Gastrocnemius medialis (tissue), 4 donors: ENCODE measurements at regions not wholly inside any gene's neighbourhood (a gene's known extent, or its start where the extent isn't known, plus 50 kb on each side); places are given as distances from the start of the nearest gene placed in this dataset.

Experiments
- ATAC-seq, 2 donors: fragments of 150-250 bp; one replicate each; pipeline ENCODE4 v1.9.1; 2016
- DNase-seq, 2 donors: peaks; one replicate each; pipeline ENCODE4 v3.0.0-alpha.2; 2019
- H3K27ac ChIP-seq, 4 donors: fragments of 200-600 bp; sonication (generic); 1 replicate in 1 of 4; 2 replicates in 3 of 4; pipeline ENCODE4 v1.5.1; 2016 to 2018; ENCODE audit warnings: mild to moderate bottlenecking in 2 of 4, moderate library complexity in 1 of 4
- H3K27me3 ChIP-seq, 3 donors: fragments of 200-600 bp; sonication (generic) in 2 of 3; 1 replicate in 1 of 3; 2 replicates in 2 of 3; pipeline versions ENCODE4 v1.5.1 to v1.6.0; 2016 to 2019; ENCODE audit warnings: mild to moderate bottlenecking in 1 of 3, moderate library complexity in 1 of 3
- H3K36me3 ChIP-seq, 2 donors: fragments of 200-600 bp; sonication (generic) in 1 of 2; one replicate each; pipeline ENCODE4 v1.5.1; 2017 to 2018
- H3K4me1 ChIP-seq, 2 donors: fragments of 200-600 bp; sonication (generic) in 1 of 2; one replicate each; pipeline ENCODE4 v1.5.1; 2016 to 2017; ENCODE audit warnings: mild to moderate bottlenecking in 2 of 2
- H3K4me3 ChIP-seq, 4 donors: fragments of 200-600 bp; sonication (generic) in 3 of 4; 1 replicate in 1 of 4; 2 replicates in 3 of 4; pipeline ENCODE4 v1.5.1; 2016 to 2019; ENCODE audit warnings: mild to moderate bottlenecking in 2 of 4
- H3K9me3 ChIP-seq, 3 donors: fragments of 200-600 bp; sonication (generic) in 2 of 3; 1 replicate in 1 of 3; 2 replicates in 2 of 3; pipeline ENCODE4 v1.5.1; 2016 to 2019
- POLR2A ChIP-seq, 2 donors: fragments of 450-650 bp; IDR thresholded peaks; one replicate each; pipeline ENCODE4 v1.6.1; 2017; ENCODE audit warnings: antibody characterized with exemption in 2 of 2, mild to moderate bottlenecking in 2 of 2, moderate library complexity in 2 of 2
- in situ Hi-C, 4 donors: fragments of 200-750 bp; cut with MboI; loops; one replicate each; pipeline versions ENCODE4 v1.15.0 to v1.8.0; 2017; ENCODE audit warnings: low sequenced_read_pairs in 4 of 4
- intact Hi-C: fragments of 100-400 bp; cut with DNase I; formaldehyde crosslinking; loops from one replicate; pipeline ENCODE4 v1.15.1; 2023; ENCODE audit warnings: low total_unique reads
- TF ChIP-seq, protein P1 (sequence below), 5 experiments: fragments of 450-650 bp in 3 of 5; fragments of 200-600 bp in 2 of 5; sonication (generic) in 2 of 5; IDR thresholded peaks in 4 of 5; conservative IDR thresholded peaks in 1 of 5; 1 replicate in 4 of 5; 2 replicates in 1 of 5; pipeline ENCODE4 v1.5.1; 2016 to 2019; ENCODE audit warnings: antibody characterized with exemption in 5 of 5, mild to moderate bottlenecking in 3 of 5, moderate library complexity in 3 of 5

DNA sequence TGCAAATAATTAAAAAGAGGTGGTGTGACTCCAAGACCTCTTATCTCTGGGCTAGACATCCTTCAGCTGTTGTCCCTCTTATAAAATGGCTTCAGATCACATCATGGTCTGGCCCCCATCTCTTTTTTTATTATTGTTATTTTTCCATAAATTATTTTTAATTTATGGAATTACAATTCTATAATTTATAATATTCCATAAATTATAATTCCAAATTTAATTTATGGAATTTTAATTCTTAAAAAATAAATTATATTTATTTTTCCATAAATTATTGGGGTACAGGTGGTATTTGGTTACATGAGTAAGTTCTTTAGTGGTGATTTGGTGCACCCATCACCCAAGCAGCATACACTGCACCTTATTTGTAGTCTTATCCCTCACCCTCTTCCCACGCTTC lies 65.9 kb upstream of the GJA5 start:
- in situ Hi-C loops: no loop called here
- intact Hi-C loops: no loop called here
- Histone ChIP-seq H3K4me3 (no peak overlapping the region), H3K4me1 (no peaks in the 10 kb centered on the region), H3K27me3 (no peaks in the 10 kb centered on the region), H3K9me3 (no peaks in the 10 kb centered on the region), H3K36me3 (no peaks in the 10 kb centered on the region), H3K27ac (no peak overlapping the region)
- no peak for DNase-seq
- no peak for ATAC-seq
- no peak for TF ChIP-seq POLR2A (IDR thresholded peaks at IDR 0.05)
- TF ChIP-seq, protein P1, sequence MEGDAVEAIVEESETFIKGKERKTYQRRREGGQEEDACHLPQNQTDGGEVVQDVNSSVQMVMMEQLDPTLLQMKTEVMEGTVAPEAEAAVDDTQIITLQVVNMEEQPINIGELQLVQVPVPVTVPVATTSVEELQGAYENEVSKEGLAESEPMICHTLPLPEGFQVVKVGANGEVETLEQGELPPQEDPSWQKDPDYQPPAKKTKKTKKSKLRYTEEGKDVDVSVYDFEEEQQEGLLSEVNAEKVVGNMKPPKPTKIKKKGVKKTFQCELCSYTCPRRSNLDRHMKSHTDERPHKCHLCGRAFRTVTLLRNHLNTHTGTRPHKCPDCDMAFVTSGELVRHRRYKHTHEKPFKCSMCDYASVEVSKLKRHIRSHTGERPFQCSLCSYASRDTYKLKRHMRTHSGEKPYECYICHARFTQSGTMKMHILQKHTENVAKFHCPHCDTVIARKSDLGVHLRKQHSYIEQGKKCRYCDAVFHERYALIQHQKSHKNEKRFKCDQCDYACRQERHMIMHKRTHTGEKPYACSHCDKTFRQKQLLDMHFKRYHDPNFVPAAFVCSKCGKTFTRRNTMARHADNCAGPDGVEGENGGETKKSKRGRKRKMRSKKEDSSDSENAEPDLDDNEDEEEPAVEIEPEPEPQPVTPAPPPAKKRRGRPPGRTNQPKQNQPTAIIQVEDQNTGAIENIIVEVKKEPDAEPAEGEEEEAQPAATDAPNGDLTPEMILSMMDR (IDR thresholded peaks at IDR 0.05 in 4 of 5, conservative IDR thresholded peaks at IDR 0.05 in 1 of 5): no peak

GRCh38 chr1:147833231-147833860 lies 69.2 kb upstream of the GJA8 start:
- in situ Hi-C loops: no loop called here

GRCh38 chr1:147834181-147834580 lies 68.4 kb upstream of the GJA8 start:
- intact Hi-C loops (no loop called here), in situ Hi-C loops (no loop called here)
- Histone ChIP-seq H3K4me1 (no peaks in the 10 kb centered on the region), H3K9me3 (no peaks in the 10 kb centered on the region), H3K27ac (no peak overlapping the region), H3K4me3 (no peak overlapping the region), H3K27me3 (peaks cover 0 to 3% (median 0%) of the 10 kb centered on the region in 3 donors), H3K36me3 (no peaks in the 10 kb centered on the region)
- ATAC-seq (no peak), DNase-seq (no peak)
- no peak for TF ChIP-seq POLR2A (IDR thresholded peaks at IDR 0.05)
- TF ChIP-seq, protein P1 (IDR thresholded peaks at IDR 0.05 in 4 of 5, conservative IDR thresholded peaks at IDR 0.05 in 1 of 5): no peak

More at GRCh38 chr1:147833231-147833860, 69.2 kb upstream of the GJA8 start:
- no peak overlapping the region for H3K27ac ChIP-seq
- no peak overlapping the region for H3K4me3 ChIP-seq
- H3K9me3 ChIP-seq: no peaks in the 10 kb centered on the region
- no peak for DNase-seq
- no peaks in the 10 kb centered on the region for H3K4me1 ChIP-seq
- H3K36me3 ChIP-seq: no peaks in the 10 kb centered on the region
- no peak for TF ChIP-seq POLR2A (IDR thresholded peaks at IDR 0.05)
- TF ChIP-seq, protein P1 (IDR thresholded peaks at IDR 0.05 in 4 of 5, conservative IDR thresholded peaks at IDR 0.05 in 1 of 5): no peak
- ATAC-seq: no peak
- intact Hi-C loops: no loop called here
- peaks cover 0 to 3% (median 0%) of the 10 kb centered on the region in 3 donors for H3K27me3 ChIP-seq

DNA sequence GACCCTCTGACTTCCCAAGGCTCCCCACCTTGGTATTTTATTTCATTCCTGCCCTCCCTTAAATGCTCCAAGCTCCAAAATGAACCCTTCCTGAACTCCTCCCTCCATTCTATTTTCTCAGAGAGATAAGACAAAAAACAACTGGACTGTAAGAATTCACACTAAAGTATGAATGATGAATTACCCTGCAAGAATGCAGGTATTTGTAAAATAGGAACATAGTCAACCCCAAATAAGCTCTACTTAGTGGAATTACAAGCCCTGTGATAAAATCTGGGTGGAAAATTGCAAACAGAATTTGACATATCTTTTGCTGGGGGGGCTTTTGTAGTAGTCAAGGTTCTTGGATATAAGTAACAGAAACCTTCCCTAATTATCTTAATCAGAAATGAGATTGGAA lies 67.8 kb upstream of the GJA8 start:
- intact Hi-C loops (no loop called here), in situ Hi-C loops (no loop called here)
- Histone ChIP-seq H3K36me3 (no peaks in the 10 kb centered on the region), H3K27me3 (peaks cover 0 to 3% (median 0%) of the 10 kb centered on the region in 3 donors), H3K27ac (no peak overlapping the region), H3K4me3 (no peak overlapping the region), H3K9me3 (no peaks in the 10 kb centered on the region), H3K4me1 (no peaks in the 10 kb centered on the region)
- TF ChIP-seq, protein P1 (IDR thresholded peaks at IDR 0.05 in 4 of 5, conservative IDR thresholded peaks at IDR 0.05 in 1 of 5): no peak
- TF ChIP-seq POLR2A (IDR thresholded peaks at IDR 0.05): no peak
- no peak for ATAC-seq
- DNase-seq: no peak
